ENCODE measurements at regions not wholly inside any gene's neighbourhood (a gene's known extent, or its start where the extent isn't known, plus 50 kb on each side); places are given as distances from the start of the nearest gene placed in this dataset.

- no peak overlapping the region for H3K9ac ChIP-seq (ENCODE audit: low read length)
- no peak for DNase-seq
- H3K79me1 ChIP-seq (replicated peaks; ENCODE audit: low read length, poor library complexity, severe bottlenecking) = no peaks in the 10 kb centered on the region
- H4K91ac ChIP-seq (ENCODE audit: low read length) = no peak overlapping the region
- H3K4me3 ChIP-seq (ENCODE audit: insufficient read depth in 1 of 2, low read depth in 1 of 2, low read length in 2 of 2) = no peak overlapping the region
- H3K4me1 ChIP-seq (ENCODE audit: control insufficient read depth, insufficient read depth, low read depth, low read length) = no peaks in the 10 kb centered on the region
- H3K27ac ChIP-seq (ENCODE audit: low read length, poor library complexity, severe bottlenecking) = no peak overlapping the region
- no peak overlapping the region for H2AFZ ChIP-seq (ENCODE audit: low read depth, low read length)
- no peaks in the 10 kb centered on the region for H3K9me3 ChIP-seq (ENCODE audit: control insufficient read depth, low read length)
- no peak overlapping the region for H2BK5ac ChIP-seq (ENCODE audit: low read depth, low read length, poor library complexity, severe bottlenecking)
- H3K4me2 ChIP-seq (ENCODE audit: low read length, poor library complexity, severe bottlenecking) = no peak overlapping the region
- H2BK12ac ChIP-seq (ENCODE audit: low read length in 2 of 2) = no peak overlapping the region
- no peak overlapping the region for H2AK5ac ChIP-seq (ENCODE audit: low read length, severe bottlenecking)
- 68% methylated on average over 2 of the region's 2 CpGs for WGBS
- H4K8ac ChIP-seq (ENCODE audit: low read length) = no peak overlapping the region
- H3K14ac ChIP-seq (ENCODE audit: low read length in 2 of 2) = peak overlapping the region in 1 of 2 experiments; percentile 75
- no peak overlapping the region for H2BK15ac ChIP-seq (ENCODE audit: low read depth, poor library complexity, severe bottlenecking)
- H3K27me3 ChIP-seq (ENCODE audit: control insufficient read depth in 1 of 2, insufficient read depth in 1 of 2, low read length in 2 of 2) = peaks cover 0 to 38% of the 10 kb centered on the region in 2 experiments
- no peak overlapping the region for H3K18ac ChIP-seq (ENCODE audit: low read depth in 1 of 2, low read length in 2 of 2)
- no peak overlapping the region for H3K23ac ChIP-seq (ENCODE audit: low read length in 2 of 2)
- no peak overlapping the region for H2BK120ac ChIP-seq (ENCODE audit: low read depth, low read length)
- no peak overlapping the region for H3K4ac ChIP-seq (ENCODE audit: low read depth in 1 of 2, low read length in 2 of 2)
- no peaks in the 10 kb centered on the region for H3K36me3 ChIP-seq (ENCODE audit: control insufficient read depth in 1 of 2, insufficient read depth in 2 of 2, low read depth in 1 of 2, low read length in 2 of 2)
Measured at GRCh38 chr1:177476676-177477075, 305.9 kb downstream of the BRINP2 start.

DNA sequence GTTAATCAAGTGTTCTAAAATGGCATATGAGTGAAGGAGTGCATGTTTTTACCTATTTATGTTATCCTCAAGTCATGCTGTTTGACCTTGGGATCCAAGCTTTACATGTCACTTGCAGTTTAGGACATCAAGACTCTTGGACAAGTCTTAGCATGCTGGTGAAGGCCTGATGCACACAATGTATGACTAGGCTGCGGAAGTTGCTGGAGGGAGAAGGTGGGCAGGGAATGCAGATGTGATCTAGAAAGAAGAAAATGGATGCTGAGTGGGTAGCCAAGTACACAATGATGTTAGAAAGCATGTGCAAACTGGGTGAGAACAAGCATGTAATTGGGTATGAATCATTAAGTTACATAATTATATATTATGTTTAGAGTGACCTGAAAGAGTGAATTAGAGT is 301.8 kb downstream of the BRINP2 start:
- DNase-seq = no peak
- H2BK5ac ChIP-seq (ENCODE audit: low read depth, low read length, poor library complexity, severe bottlenecking) = no peak overlapping the region
- H2AFZ ChIP-seq (ENCODE audit: low read depth, low read length) = no peak overlapping the region
- H3K4me3 ChIP-seq (ENCODE audit: insufficient read depth in 1 of 2, low read depth in 1 of 2, low read length in 2 of 2) = no peak overlapping the region
- WGBS = 73% methylated on average over 1 of the region's 1 CpG
- H3K27me3 ChIP-seq (ENCODE audit: control insufficient read depth in 1 of 2, insufficient read depth in 1 of 2, low read length in 2 of 2) = peaks cover 0 to 24% of the 10 kb centered on the region in 2 experiments
- H3K9me3 ChIP-seq (ENCODE audit: control insufficient read depth, low read length) = no peaks in the 10 kb centered on the region
- no peaks in the 10 kb centered on the region for H3K4me1 ChIP-seq (ENCODE audit: control insufficient read depth, insufficient read depth, low read depth, low read length)
- H3K36me3 ChIP-seq (ENCODE audit: control insufficient read depth in 1 of 2, insufficient read depth in 2 of 2, low read depth in 1 of 2, low read length in 2 of 2) = no peaks in the 10 kb centered on the region
- H4K8ac ChIP-seq (ENCODE audit: low read length) = no peak overlapping the region
- H3K14ac ChIP-seq (ENCODE audit: low read length in 2 of 2) = no peak overlapping the region
- no peak overlapping the region for H3K9ac ChIP-seq (ENCODE audit: low read length)
- no peak overlapping the region for H4K91ac ChIP-seq (ENCODE audit: low read length)
- H2BK120ac ChIP-seq (ENCODE audit: low read depth, low read length) = no peak overlapping the region
- H3K79me1 ChIP-seq (replicated peaks; ENCODE audit: low read length, poor library complexity, severe bottlenecking) = no peaks in the 10 kb centered on the region
- H2AK5ac ChIP-seq (ENCODE audit: low read length, severe bottlenecking) = no peak overlapping the region
- no peak overlapping the region for H3K4me2 ChIP-seq (ENCODE audit: low read length, poor library complexity, severe bottlenecking)
- H3K23ac ChIP-seq (ENCODE audit: low read length in 2 of 2) = no peak overlapping the region
- no peak overlapping the region for H2BK12ac ChIP-seq (ENCODE audit: low read length in 2 of 2)
- H3K27ac ChIP-seq (ENCODE audit: low read length, poor library complexity, severe bottlenecking) = no peak overlapping the region
- no peak overlapping the region for H3K18ac ChIP-seq (ENCODE audit: low read depth in 1 of 2, low read length in 2 of 2)
- H2BK15ac ChIP-seq (ENCODE audit: low read depth, poor library complexity, severe bottlenecking) = no peak overlapping the region
- no peak overlapping the region for H3K4ac ChIP-seq (ENCODE audit: low read depth in 1 of 2, low read length in 2 of 2)

DNA sequence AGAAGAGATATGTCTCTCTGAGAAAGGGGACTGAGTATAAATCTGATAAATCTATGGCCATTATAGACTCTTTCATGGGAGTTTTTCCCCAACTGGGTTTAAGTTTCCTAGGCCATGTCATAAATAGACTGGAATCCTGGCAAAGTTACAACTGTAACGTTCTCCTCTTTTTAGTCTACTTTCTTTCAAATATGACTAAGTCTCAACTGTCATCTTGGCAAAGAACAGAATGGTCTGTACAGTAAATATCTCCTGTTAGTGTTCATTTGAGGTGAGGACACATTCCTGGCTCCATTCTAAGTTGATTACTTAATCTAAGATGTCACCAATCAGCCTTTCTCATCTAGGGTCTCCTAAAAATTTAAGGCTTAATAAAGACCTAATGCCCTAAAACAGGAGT is 300.5 kb downstream of the BRINP2 start:
- Histone ChIP-seq H4K8ac (ENCODE audit: low read length) (no peak overlapping the region), H3K18ac (ENCODE audit: low read depth in 1 of 2, low read length in 2 of 2) (no peak overlapping the region), H2BK5ac (ENCODE audit: low read depth, low read length, poor library complexity, severe bottlenecking) (no peak overlapping the region), H3K4me1 (ENCODE audit: control insufficient read depth, insufficient read depth, low read depth, low read length) (no peaks in the 10 kb centered on the region), H2BK120ac (ENCODE audit: low read depth, low read length) (no peak overlapping the region), H3K79me1 (replicated peaks; ENCODE audit: low read length, poor library complexity, severe bottlenecking) (no peaks in the 10 kb centered on the region), H3K9ac (ENCODE audit: low read length) (no peak overlapping the region), H3K27me3 (ENCODE audit: control insufficient read depth in 1 of 2, insufficient read depth in 1 of 2, low read length in 2 of 2) (peaks cover 0 to 11% of the 10 kb centered on the region in 2 experiments), H3K14ac (ENCODE audit: low read length in 2 of 2) (no peak overlapping the region), H4K91ac (ENCODE audit: low read length) (no peak overlapping the region), H3K23ac (ENCODE audit: low read length in 2 of 2) (no peak overlapping the region), H2AFZ (ENCODE audit: low read depth, low read length) (no peak overlapping the region), H3K4me2 (ENCODE audit: low read length, poor library complexity, severe bottlenecking) (no peak overlapping the region), H3K4ac (ENCODE audit: low read depth in 1 of 2, low read length in 2 of 2) (no peak overlapping the region), H2BK12ac (ENCODE audit: low read length in 2 of 2) (no peak overlapping the region), H3K36me3 (ENCODE audit: control insufficient read depth in 1 of 2, insufficient read depth in 2 of 2, low read depth in 1 of 2, low read length in 2 of 2) (no peaks in the 10 kb centered on the region), H3K27ac (ENCODE audit: low read length, poor library complexity, severe bottlenecking) (no peak overlapping the region), H3K9me3 (ENCODE audit: control insufficient read depth, low read length) (no peaks in the 10 kb centered on the region), H3K4me3 (ENCODE audit: insufficient read depth in 1 of 2, low read depth in 1 of 2, low read length in 2 of 2) (no peak overlapping the region), H2AK5ac (ENCODE audit: low read length, severe bottlenecking) (no peak overlapping the region), H2BK15ac (ENCODE audit: low read depth, poor library complexity, severe bottlenecking) (no peak overlapping the region)
- WGBS = 83% methylated on average over 1 of the region's 1 CpG
- DNase-seq = peak; percentile 0

GRCh38 chr1:177469519-177469918 is 298.8 kb downstream of the BRINP2 start:
- DNase-seq = no peak
- Histone ChIP-seq H3K4me1 (ENCODE audit: control insufficient read depth, insufficient read depth, low read depth, low read length) (no peaks in the 10 kb centered on the region), H3K9me3 (ENCODE audit: control insufficient read depth, low read length) (no peaks in the 10 kb centered on the region), H3K27ac (ENCODE audit: low read length, poor library complexity, severe bottlenecking) (no peak overlapping the region), H3K79me1 (replicated peaks; ENCODE audit: low read length, poor library complexity, severe bottlenecking) (no peaks in the 10 kb centered on the region), H2AK5ac (ENCODE audit: low read length, severe bottlenecking) (no peak overlapping the region), H3K4me3 (ENCODE audit: insufficient read depth in 1 of 2, low read depth in 1 of 2, low read length in 2 of 2) (no peak overlapping the region), H2BK120ac (ENCODE audit: low read depth, low read length) (no peak overlapping the region), H3K9ac (ENCODE audit: low read length) (no peak overlapping the region), H3K36me3 (ENCODE audit: control insufficient read depth in 1 of 2, insufficient read depth in 2 of 2, low read depth in 1 of 2, low read length in 2 of 2) (no peaks in the 10 kb centered on the region), H3K14ac (ENCODE audit: low read length in 2 of 2) (no peak overlapping the region), H3K4ac (ENCODE audit: low read depth in 1 of 2, low read length in 2 of 2) (no peak overlapping the region), H2BK15ac (ENCODE audit: low read depth, poor library complexity, severe bottlenecking) (no peak overlapping the region), H2BK5ac (ENCODE audit: low read depth, low read length, poor library complexity, severe bottlenecking) (no peak overlapping the region), H3K27me3 (ENCODE audit: control insufficient read depth in 1 of 2, insufficient read depth in 1 of 2, low read length in 2 of 2) (peaks cover 0 to 3% of the 10 kb centered on the region in 2 experiments), H2BK12ac (ENCODE audit: low read length in 2 of 2) (no peak overlapping the region), H3K18ac (ENCODE audit: low read depth in 1 of 2, low read length in 2 of 2) (no peak overlapping the region), H2AFZ (ENCODE audit: low read depth, low read length) (no peak overlapping the region), H4K8ac (ENCODE audit: low read length) (no peak overlapping the region), H3K4me2 (ENCODE audit: low read length, poor library complexity, severe bottlenecking) (no peak overlapping the region), H4K91ac (ENCODE audit: low read length) (no peak overlapping the region), H3K23ac (ENCODE audit: low read length in 2 of 2) (no peak overlapping the region)
- WGBS = 100% methylated on average over 3 of the region's 3 CpGs

Measured in mesenchymal stem cell (in vitro differentiated cells and primary cell).